ENCODE measurements at regions not wholly inside any gene's neighbourhood (a gene's known extent, or its start where the extent isn't known, plus 50 kb on each side); places are given as distances from the start of the nearest gene placed in this dataset.

DNA sequence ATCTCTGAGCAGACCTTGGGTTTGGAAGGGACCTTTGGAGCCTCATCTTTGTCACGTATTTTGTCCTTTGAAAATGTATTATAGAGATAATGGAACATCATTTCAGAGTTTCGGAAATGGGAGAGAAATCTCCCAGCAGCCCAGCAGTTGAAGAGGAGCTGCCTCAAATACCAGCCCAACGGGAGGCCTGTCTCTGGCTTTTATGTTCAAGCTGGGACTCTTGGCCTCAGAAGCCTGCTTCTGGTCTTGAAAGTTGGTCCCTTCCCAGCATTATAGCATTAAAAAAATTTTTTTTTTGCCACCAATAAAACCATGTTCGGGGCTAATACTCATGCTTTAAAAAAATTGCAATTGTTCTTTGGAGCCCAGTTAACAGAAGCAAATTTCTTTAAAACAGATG is 73.4 kb upstream of the CTBP2 start:
- 0 out of 2 replicates have a peak, but pooled peaks cover 2% of the 10 kb centered on the region for H3K9me3 ChIP-seq (ENCODE audit: insufficient read depth, low read depth)
- no peak overlapping the region for H3K27ac ChIP-seq
- no peaks in the 10 kb centered on the region for H3F3A ChIP-seq (ENCODE audit: insufficient read depth, low read depth)
- H3K36me3 ChIP-seq (ENCODE audit: low read depth) = no peaks in the 10 kb centered on the region
- no peak for DNase-seq
- no peak overlapping the region for H3K4me3 ChIP-seq
- peaks cover 29% of the 10 kb centered on the region for H3K4me1 ChIP-seq (replicated peaks; ENCODE audit: insufficient read depth)
- H4K20me1 ChIP-seq (ENCODE audit: insufficient read depth) = no peaks in the 10 kb centered on the region
- no peaks in the 10 kb centered on the region for H3K79me2 ChIP-seq (ENCODE audit: low read depth)
- H3K4me2 ChIP-seq = no peak overlapping the region
- POLR2A ChIA-PET (ENCODE audit: unreplicated experiment) = no interaction called here
- no peaks in the 10 kb centered on the region for H3K9me2 ChIP-seq (ENCODE audit: insufficient read depth)
- no peaks in the 10 kb centered on the region for H3K27me3 ChIP-seq (ENCODE audit: insufficient read depth, low read depth)
- CTCF ChIA-PET = interaction anchor here (0.7 kb wide), 1 partner anchor 197 kb away, joined by 7 read pairs; no protein-coding TSS in a partner anchor
- no TSS peak for BruUV-seq (replicated peaks)
- no peak overlapping the region for H2AFZ ChIP-seq
- TF ChIP-seq, protein P1, sequence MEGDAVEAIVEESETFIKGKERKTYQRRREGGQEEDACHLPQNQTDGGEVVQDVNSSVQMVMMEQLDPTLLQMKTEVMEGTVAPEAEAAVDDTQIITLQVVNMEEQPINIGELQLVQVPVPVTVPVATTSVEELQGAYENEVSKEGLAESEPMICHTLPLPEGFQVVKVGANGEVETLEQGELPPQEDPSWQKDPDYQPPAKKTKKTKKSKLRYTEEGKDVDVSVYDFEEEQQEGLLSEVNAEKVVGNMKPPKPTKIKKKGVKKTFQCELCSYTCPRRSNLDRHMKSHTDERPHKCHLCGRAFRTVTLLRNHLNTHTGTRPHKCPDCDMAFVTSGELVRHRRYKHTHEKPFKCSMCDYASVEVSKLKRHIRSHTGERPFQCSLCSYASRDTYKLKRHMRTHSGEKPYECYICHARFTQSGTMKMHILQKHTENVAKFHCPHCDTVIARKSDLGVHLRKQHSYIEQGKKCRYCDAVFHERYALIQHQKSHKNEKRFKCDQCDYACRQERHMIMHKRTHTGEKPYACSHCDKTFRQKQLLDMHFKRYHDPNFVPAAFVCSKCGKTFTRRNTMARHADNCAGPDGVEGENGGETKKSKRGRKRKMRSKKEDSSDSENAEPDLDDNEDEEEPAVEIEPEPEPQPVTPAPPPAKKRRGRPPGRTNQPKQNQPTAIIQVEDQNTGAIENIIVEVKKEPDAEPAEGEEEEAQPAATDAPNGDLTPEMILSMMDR (conservative IDR thresholded peaks at IDR 0.05) = no peak
- no peak for TF ChIP-seq EZH2 (IDR thresholded peaks at IDR 0.05; ENCODE audit: low read depth)
- intact Hi-C loops (cut with micrococcal nuclease; ENCODE audit: unreplicated experiment) = no loop called here

DNA sequence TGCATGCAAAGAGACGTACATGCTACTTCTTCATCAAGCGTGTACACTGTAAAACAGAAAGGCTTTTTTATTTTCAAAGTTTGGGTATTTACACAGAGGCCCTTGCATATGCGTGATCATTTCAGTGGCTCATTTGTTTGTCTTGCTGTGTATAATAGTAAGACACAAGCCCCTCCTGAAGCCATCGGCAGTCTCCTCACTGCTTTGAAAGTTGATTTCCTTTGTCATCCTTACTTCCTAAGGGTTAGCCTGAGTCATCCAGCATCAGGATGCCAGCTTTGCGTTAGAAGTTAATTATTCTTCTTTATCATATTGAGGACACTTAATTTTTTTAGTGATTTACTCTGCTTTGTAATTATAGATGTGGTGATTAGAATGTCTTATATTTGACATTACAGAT is 72.5 kb upstream of the CTBP2 start:
- peaks cover 29% of the 10 kb centered on the region for H3K4me1 ChIP-seq (replicated peaks; ENCODE audit: insufficient read depth)
- H3F3A ChIP-seq (ENCODE audit: insufficient read depth, low read depth) = no peaks in the 10 kb centered on the region
- H3K36me3 ChIP-seq (ENCODE audit: low read depth) = no peaks in the 10 kb centered on the region
- TF ChIP-seq, protein P1 (conservative IDR thresholded peaks at IDR 0.05) = no peak
- no peak for TF ChIP-seq EZH2 (IDR thresholded peaks at IDR 0.05; ENCODE audit: low read depth)
- ChIA-PET POLR2A (ENCODE audit: unreplicated experiment) (no interaction called here), CTCF (interaction anchor here (0.6 kb wide), 1 partner anchor 73 kb away, joined by 8 read pairs; the partner anchor contains the start of gene CTBP2)
- H3K9me3 ChIP-seq (ENCODE audit: insufficient read depth, low read depth) = no peaks in the 10 kb centered on the region
- H4K20me1 ChIP-seq (ENCODE audit: insufficient read depth) = no peaks in the 10 kb centered on the region
- H2AFZ ChIP-seq = no peak overlapping the region
- H3K9me2 ChIP-seq (ENCODE audit: insufficient read depth) = no peaks in the 10 kb centered on the region
- BruUV-seq (replicated peaks) = no TSS peak
- DNase-seq = no peak
- intact Hi-C loops (cut with micrococcal nuclease; ENCODE audit: unreplicated experiment) = no loop called here
- no peak overlapping the region for H3K4me3 ChIP-seq
- H3K4me2 ChIP-seq = 0 out of 2 replicates have a peak overlapping the region, but pooled peaks have one; percentile 37
- H3K79me2 ChIP-seq (ENCODE audit: low read depth) = no peaks in the 10 kb centered on the region
- no peaks in the 10 kb centered on the region for H3K27me3 ChIP-seq (ENCODE audit: insufficient read depth, low read depth)
- no peak overlapping the region for H3K27ac ChIP-seq

DNA sequence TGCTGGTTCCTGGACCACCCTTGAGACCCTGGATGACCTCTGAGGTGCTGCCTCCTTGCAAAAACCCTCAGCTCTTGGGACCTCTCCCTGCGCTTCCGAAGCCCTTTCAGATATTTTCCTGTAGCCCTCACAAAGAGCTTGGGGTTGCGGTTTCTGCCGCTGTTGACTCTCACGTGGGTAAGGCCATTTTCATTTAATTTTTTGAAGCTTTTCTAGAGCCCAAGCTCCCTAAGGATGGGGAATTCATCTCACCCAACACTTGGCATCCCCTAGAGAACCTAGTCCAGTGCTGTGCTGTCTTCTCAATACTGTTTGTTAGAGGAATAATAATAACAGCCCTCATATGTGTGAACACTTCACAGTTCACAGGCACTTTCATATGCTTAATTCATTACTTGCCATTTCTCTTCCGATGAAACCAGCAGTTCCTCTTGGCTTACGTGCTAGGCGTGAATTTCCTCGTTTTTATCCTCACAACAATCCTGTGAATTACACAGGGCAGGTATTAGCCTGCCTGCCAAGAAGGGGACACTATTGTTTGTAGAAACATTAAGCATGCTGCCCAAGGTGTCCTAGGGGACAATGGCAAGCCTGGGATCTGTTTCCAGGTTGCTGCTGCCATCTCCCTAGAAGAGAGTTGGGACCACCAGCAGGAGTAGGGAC is 71.6 kb upstream of the CTBP2 start:
- TSS peak; percentile 58 for BruUV-seq (replicated peaks)
- no peak overlapping the region for H2AFZ ChIP-seq
- CTCF ChIA-PET = no interaction called here

More for the DNA sequence above, 71.6 kb upstream of the CTBP2 start:
- Histone ChIP-seq H3K27ac (peak overlapping the region; percentile 67), H3K27me3 (ENCODE audit: insufficient read depth, low read depth) (no peaks in the 10 kb centered on the region), H3K36me3 (ENCODE audit: low read depth) (no peaks in the 10 kb centered on the region), H3K79me2 (ENCODE audit: low read depth) (no peaks in the 10 kb centered on the region), H4K20me1 (ENCODE audit: insufficient read depth) (no peaks in the 10 kb centered on the region), H3K4me1 (replicated peaks; ENCODE audit: insufficient read depth) (peaks cover 29% of the 10 kb centered on the region), H3K4me3 (no peak overlapping the region), H3K4me2 (peak overlapping the region; percentile 37), H3F3A (ENCODE audit: insufficient read depth, low read depth) (no peaks in the 10 kb centered on the region), H3K9me2 (ENCODE audit: insufficient read depth) (no peaks in the 10 kb centered on the region), H3K9me3 (ENCODE audit: insufficient read depth, low read depth) (no peaks in the 10 kb centered on the region)
- TF ChIP-seq, protein P1 (conservative IDR thresholded peaks at IDR 0.05) = no peak
- no peak for TF ChIP-seq EZH2 (IDR thresholded peaks at IDR 0.05; ENCODE audit: low read depth)
- intact Hi-C loops (cut with micrococcal nuclease; ENCODE audit: unreplicated experiment) = loop anchor here (1.0 kb wide), 3 partner anchors 30 to 71 kb away; no protein-coding TSS in a partner anchor
- POLR2A ChIA-PET (ENCODE audit: unreplicated experiment) = interaction anchor here (0.5 to 1.3 kb wide), 5 partner anchors 14 to 391 kb away, joined by 5 to 8 read pairs (median 6); no protein-coding TSS in a partner anchor
- peak in 1 of 2 experiments; percentile 2 for DNase-seq
